GDM1 (cell line): ENCODE measurements at regions not wholly inside any gene's neighbourhood (a gene's known extent, or its start where the extent isn't known, plus 50 kb on each side); places are given as distances from the start of the nearest gene placed in this dataset.

ENCODE experiments used
- DNase-seq: peaks from one replicate; lab custom pipeline; 2025; lab: John Stamatoyannopoulos, UW

GRCh38 chr2:57806449-57806968 is 240.1 kb upstream of the VRK2 start:
- DNase-seq: no peak

GRCh38 chr2:57809230-57809629 is 237.4 kb upstream of the VRK2 start:
- no peak for DNase-seq

GRCh38 chr2:57821088-57821487 is 225.5 kb upstream of the VRK2 start:
- DNase-seq: no peak

- no peak for DNase-seq
Observed at GRCh38 chr2:57828221-57828620, 218.4 kb upstream of the VRK2 start.

- DNase-seq: no peak
Observed at GRCh38 chr2:57834666-57835065, 211.9 kb upstream of the VRK2 start.

GRCh38 chr2:57842531-57842930 is 204.1 kb upstream of the VRK2 start:
- no peak for DNase-seq

- DNase-seq: no peak
Observed at GRCh38 chr2:57843158-57843557, 203.4 kb upstream of the VRK2 start.

GRCh38 chr2:57848723-57849122 is 197.9 kb upstream of the VRK2 start:
- DNase-seq: no peak

GRCh38 chr2:57849843-57850242 is 196.8 kb upstream of the VRK2 start:
- DNase-seq: no peak

GRCh38 chr2:57850415-57851130 is 196.0 kb upstream of the VRK2 start:
- DNase-seq: no peak

GRCh38 chr2:57855212-57855611 is 191.4 kb upstream of the VRK2 start:
- no peak for DNase-seq

GRCh38 chr2:57859755-57860154 is 186.9 kb upstream of the VRK2 start:
- no peak for DNase-seq

GRCh38 chr2:57862153-57862552 is 184.5 kb upstream of the VRK2 start:
- DNase-seq: no peak

- no peak for DNase-seq
Observed at GRCh38 chr2:57862727-57863126, 183.9 kb upstream of the VRK2 start.

- no peak for DNase-seq
Observed at GRCh38 chr2:57864926-57865325, 181.7 kb upstream of the VRK2 start.

- DNase-seq: no peak
Observed at GRCh38 chr2:57867730-57868129, 178.9 kb upstream of the VRK2 start.

GRCh38 chr2:57868619-57869139 is 177.9 kb upstream of the VRK2 start:
- no peak for DNase-seq

- no peak for DNase-seq
Observed at GRCh38 chr2:57869758-57870344, 176.8 kb upstream of the VRK2 start.

GRCh38 chr2:57876313-57876712 is 170.3 kb upstream of the VRK2 start:
- DNase-seq: no peak

GRCh38 chr2:57877811-57878170 is 168.8 kb upstream of the VRK2 start:
- DNase-seq: no peak

- no peak for DNase-seq
Observed at GRCh38 chr2:57878171-57878865, 168.3 kb upstream of the VRK2 start.

GRCh38 chr2:57878866-57879210 is 167.8 kb upstream of the VRK2 start:
- DNase-seq: no peak

GRCh38 chr2:57880446-57880845 is 166.2 kb upstream of the VRK2 start:
- DNase-seq: no peak
